ENCODE measurements at regions not wholly inside any gene's neighbourhood (a gene's known extent, or its start where the extent isn't known, plus 50 kb on each side); places are given as distances from the start of the nearest gene placed in this dataset.

DNA sequence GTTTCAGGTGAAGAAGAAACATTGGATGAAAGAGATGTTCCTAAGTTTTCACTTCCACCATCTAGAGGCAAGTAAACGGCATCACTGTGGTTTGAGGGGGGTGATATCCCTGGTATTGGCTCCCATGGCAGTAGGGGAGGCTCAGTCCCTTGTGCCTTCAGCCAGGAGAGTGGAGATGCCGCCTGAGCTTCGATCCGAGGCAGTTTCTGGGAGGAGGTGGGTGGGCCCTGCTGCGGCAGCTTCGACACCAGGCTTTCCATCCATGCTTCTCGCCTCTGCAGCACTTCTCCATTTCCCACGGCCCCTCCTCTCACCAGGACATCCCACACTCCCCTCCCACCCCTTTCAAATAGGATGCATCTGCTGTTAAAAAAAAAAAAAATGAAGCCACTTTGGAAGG lies 258.3 kb downstream of the GADD45G start:
- Histone ChIP-seq H3K79me1 (ENCODE audit: low read length) (peaks cover 2% of the 10 kb centered on the region), H3K4me2 (ENCODE audit: low read length) (no peak overlapping the region), H3K4me1 (ENCODE audit: control insufficient read depth in 1 of 2, insufficient read depth in 2 of 2, low read length in 2 of 2) (peaks cover 2 to 5% of the 10 kb centered on the region in 2 experiments), H2BK120ac (ENCODE audit: insufficient read depth, low read length, poor library complexity) (no peak overlapping the region), H3K23ac (ENCODE audit: low read length) (no peak overlapping the region), H3K9me3 (ENCODE audit: insufficient read depth, low read depth, low read length) (peaks cover 1% of the 10 kb centered on the region), H4K91ac (ENCODE audit: low read depth, low read length) (no peak overlapping the region), H3K4ac (ENCODE audit: low read depth, low read length) (no peak overlapping the region), H3K4me3 (ENCODE audit: low read depth, low read length) (no peak overlapping the region), H4K12ac (ENCODE audit: low read depth, low read length) (no peak overlapping the region), H3K27ac (ENCODE audit: low read depth, low read length) (no peak overlapping the region), H3K36me3 (ENCODE audit: control insufficient read depth in 1 of 2, insufficient read depth in 2 of 2, low read length in 2 of 2) (no peaks in the 10 kb centered on the region), H3K14ac (ENCODE audit: low read length) (no peak overlapping the region), H3K9ac (ENCODE audit: low read length) (no peak overlapping the region), H2BK12ac (ENCODE audit: low read length) (no peak overlapping the region), H2BK5ac (ENCODE audit: low read depth, low read length, poor library complexity) (no peak overlapping the region), H3K79me2 (ENCODE audit: control insufficient read depth, insufficient read depth, low read length, poor library complexity) (no peaks in the 10 kb centered on the region), H3K18ac (ENCODE audit: low read length) (no peak overlapping the region), H2AFZ (ENCODE audit: insufficient read depth, low read length, poor library complexity) (no peak overlapping the region), H2AK5ac (ENCODE audit: low read length) (no peak overlapping the region), H3K27me3 (ENCODE audit: insufficient read depth, low read length) (no peaks in the 10 kb centered on the region), H4K8ac (ENCODE audit: low read depth, low read length) (no peak overlapping the region)
- DNase-seq = no peak
- WGBS (ENCODE audit: extremely low coverage, insufficient coverage, insufficient read length) = no CpG with 5 or more reads among the region's 8 CpGs

DNA sequence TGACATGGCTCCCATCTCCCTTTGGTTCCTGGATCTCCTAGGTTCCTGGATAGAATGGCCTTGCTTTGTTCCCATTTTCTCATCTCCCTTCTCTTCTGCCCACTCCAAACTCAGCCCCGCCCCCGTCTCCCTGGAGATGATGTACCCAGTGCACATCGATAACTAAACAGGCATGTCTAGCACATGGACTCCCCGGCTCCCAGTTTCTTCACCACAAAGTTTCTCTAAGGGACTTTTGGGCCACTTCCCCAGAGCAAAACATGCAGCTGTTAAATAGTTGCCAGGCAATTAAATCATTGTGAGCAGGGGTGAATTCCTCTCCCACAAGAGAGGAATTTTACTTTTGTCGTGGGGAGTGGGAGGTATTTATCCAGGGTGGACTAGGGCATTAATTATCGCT lies 259.0 kb downstream of the GADD45G start:
- no peak overlapping the region for H2BK5ac ChIP-seq (ENCODE audit: low read depth, low read length, poor library complexity)
- no peak for DNase-seq
- no peak overlapping the region for H3K27ac ChIP-seq (ENCODE audit: low read depth, low read length)
- H3K18ac ChIP-seq (ENCODE audit: low read length) = no peak overlapping the region
- no peak overlapping the region for H4K91ac ChIP-seq (ENCODE audit: low read depth, low read length)
- no peak overlapping the region for H2AK5ac ChIP-seq (ENCODE audit: low read length)
- H2BK12ac ChIP-seq (ENCODE audit: low read length) = no peak overlapping the region
- no peaks in the 10 kb centered on the region for H3K27me3 ChIP-seq (ENCODE audit: insufficient read depth, low read length)
- no peak overlapping the region for H4K12ac ChIP-seq (ENCODE audit: low read depth, low read length)
- no peak overlapping the region for H3K4me3 ChIP-seq (ENCODE audit: low read depth, low read length)
- peaks cover 2 to 5% of the 10 kb centered on the region in 2 experiments for H3K4me1 ChIP-seq (ENCODE audit: control insufficient read depth in 1 of 2, insufficient read depth in 2 of 2, low read length in 2 of 2)
- H3K9me3 ChIP-seq (ENCODE audit: insufficient read depth, low read depth, low read length) = peaks cover 1% of the 10 kb centered on the region
- no peak overlapping the region for H2AFZ ChIP-seq (ENCODE audit: insufficient read depth, low read length, poor library complexity)
- no peak overlapping the region for H3K4me2 ChIP-seq (ENCODE audit: low read length)
- no peak overlapping the region for H3K23ac ChIP-seq (ENCODE audit: low read length)
- no peaks in the 10 kb centered on the region for H3K79me2 ChIP-seq (ENCODE audit: control insufficient read depth, insufficient read depth, low read length, poor library complexity)
- no peaks in the 10 kb centered on the region for H3K36me3 ChIP-seq (ENCODE audit: control insufficient read depth in 1 of 2, insufficient read depth in 2 of 2, low read length in 2 of 2)
- no peak overlapping the region for H3K4ac ChIP-seq (ENCODE audit: low read depth, low read length)
- H2BK120ac ChIP-seq (ENCODE audit: insufficient read depth, low read length, poor library complexity) = no peak overlapping the region
- no CpG with 5 or more reads among the region's 6 CpGs for WGBS (ENCODE audit: extremely low coverage, insufficient coverage, insufficient read length)
- H3K14ac ChIP-seq (ENCODE audit: low read length) = no peak overlapping the region
- H3K9ac ChIP-seq (ENCODE audit: low read length) = no peak overlapping the region
- H3K79me1 ChIP-seq (ENCODE audit: low read length) = peaks cover 2% of the 10 kb centered on the region
- H4K8ac ChIP-seq (ENCODE audit: low read depth, low read length) = no peak overlapping the region

- Histone ChIP-seq H3K27me3 (ENCODE audit: insufficient read depth, low read length) (no peaks in the 10 kb centered on the region), H2BK120ac (ENCODE audit: insufficient read depth, low read length, poor library complexity) (no peak overlapping the region), H3K23ac (ENCODE audit: low read length) (no peak overlapping the region), H3K79me1 (ENCODE audit: low read length) (peaks cover 2% of the 10 kb centered on the region), H3K9me3 (ENCODE audit: insufficient read depth, low read depth, low read length) (peaks cover 1% of the 10 kb centered on the region), H3K79me2 (ENCODE audit: control insufficient read depth, insufficient read depth, low read length, poor library complexity) (no peaks in the 10 kb centered on the region), H3K9ac (ENCODE audit: low read length) (no peak overlapping the region), H3K36me3 (ENCODE audit: control insufficient read depth in 1 of 2, insufficient read depth in 2 of 2, low read length in 2 of 2) (no peaks in the 10 kb centered on the region), H2BK12ac (ENCODE audit: low read length) (peak overlapping the region; percentile 15), H3K4me2 (ENCODE audit: low read length) (no peak overlapping the region), H3K18ac (ENCODE audit: low read length) (no peak overlapping the region), H3K14ac (ENCODE audit: low read length) (no peak overlapping the region), H4K8ac (ENCODE audit: low read depth, low read length) (no peak overlapping the region), H2AFZ (ENCODE audit: insufficient read depth, low read length, poor library complexity) (no peak overlapping the region), H3K4me3 (ENCODE audit: low read depth, low read length) (no peak overlapping the region), H3K27ac (ENCODE audit: low read depth, low read length) (no peak overlapping the region), H4K12ac (ENCODE audit: low read depth, low read length) (no peak overlapping the region), H4K91ac (ENCODE audit: low read depth, low read length) (no peak overlapping the region), H3K4me1 (ENCODE audit: control insufficient read depth in 1 of 2, insufficient read depth in 2 of 2, low read length in 2 of 2) (peaks cover 2 to 5% of the 10 kb centered on the region in 2 experiments), H3K4ac (ENCODE audit: low read depth, low read length) (no peak overlapping the region), H2BK5ac (ENCODE audit: low read depth, low read length, poor library complexity) (no peak overlapping the region), H2AK5ac (ENCODE audit: low read length) (no peak overlapping the region)
- no CpG with 5 or more reads among the region's 5 CpGs for WGBS (ENCODE audit: extremely low coverage, insufficient coverage, insufficient read length)
- DNase-seq = peak in 1 of 2 donors; percentile 16
Measured at GRCh38 chr9:89864257-89864656, 259.4 kb downstream of the GADD45G start.

GRCh38 chr9:89864731-89865130 lies 259.9 kb downstream of the GADD45G start:
- H3K14ac ChIP-seq (ENCODE audit: low read length) = no peak overlapping the region
- H3K9me3 ChIP-seq (ENCODE audit: insufficient read depth, low read depth, low read length) = peaks cover 1% of the 10 kb centered on the region
- H3K4me3 ChIP-seq (ENCODE audit: low read depth, low read length) = no peak overlapping the region
- H3K79me1 ChIP-seq (ENCODE audit: low read length) = peaks cover 2% of the 10 kb centered on the region
- no peaks in the 10 kb centered on the region for H3K27me3 ChIP-seq (ENCODE audit: insufficient read depth, low read length)
- no peak overlapping the region for H2AK5ac ChIP-seq (ENCODE audit: low read length)
- H3K4me2 ChIP-seq (ENCODE audit: low read length) = no peak overlapping the region
- H2BK12ac ChIP-seq (ENCODE audit: low read length) = no peak overlapping the region
- H3K23ac ChIP-seq (ENCODE audit: low read length) = no peak overlapping the region
- H4K91ac ChIP-seq (ENCODE audit: low read depth, low read length) = no peak overlapping the region
- no peak overlapping the region for H3K18ac ChIP-seq (ENCODE audit: low read length)
- no peak overlapping the region for H3K4ac ChIP-seq (ENCODE audit: low read depth, low read length)
- H2BK5ac ChIP-seq (ENCODE audit: low read depth, low read length, poor library complexity) = no peak overlapping the region
- H2AFZ ChIP-seq (ENCODE audit: insufficient read depth, low read length, poor library complexity) = no peak overlapping the region
- no peak overlapping the region for H4K8ac ChIP-seq (ENCODE audit: low read depth, low read length)
- H3K9ac ChIP-seq (ENCODE audit: low read length) = no peak overlapping the region
- no peaks in the 10 kb centered on the region for H3K79me2 ChIP-seq (ENCODE audit: control insufficient read depth, insufficient read depth, low read length, poor library complexity)
- no peak overlapping the region for H3K27ac ChIP-seq (ENCODE audit: low read depth, low read length)
- WGBS (ENCODE audit: extremely low coverage, insufficient coverage, insufficient read length) = no CpG with 5 or more reads among the region's 4 CpGs
- peaks cover 2 to 5% of the 10 kb centered on the region in 2 experiments for H3K4me1 ChIP-seq (ENCODE audit: control insufficient read depth in 1 of 2, insufficient read depth in 2 of 2, low read length in 2 of 2)
- DNase-seq = no peak
- no peaks in the 10 kb centered on the region for H3K36me3 ChIP-seq (ENCODE audit: control insufficient read depth in 1 of 2, insufficient read depth in 2 of 2, low read length in 2 of 2)
- H4K12ac ChIP-seq (ENCODE audit: low read depth, low read length) = no peak overlapping the region
- H2BK120ac ChIP-seq (ENCODE audit: insufficient read depth, low read length, poor library complexity) = peak overlapping the region; percentile 20
